ENCODE measurements at regions not wholly inside any gene's neighbourhood (a gene's known extent, or its start where the extent isn't known, plus 50 kb on each side); places are given as distances from the start of the nearest gene placed in this dataset.

- no peak for TF ChIP-seq CTCF (IDR thresholded peaks at IDR 0.05)
- no peak for TF ChIP-seq POLR2A (IDR thresholded peaks at IDR 0.05)
Observed at GRCh38 chr9:129430940-129431643, 189.8 kb downstream of the C9orf50 start.

Measured in heart left ventricle (tissue), 13 donors.